PC-3 (cell line): ENCODE measurements at regions not wholly inside any gene's neighbourhood (a gene's known extent, or its start where the extent isn't known, plus 50 kb on each side); places are given as distances from the start of the nearest gene placed in this dataset.

ENCODE experiments used
- ATAC-seq: fragments of 200-7000 bp; cut with Tn5 transposase; 2 replicates; pipeline ENCODE4 v1.9.1; 2020; ENCODE audit warnings: mild to moderate bottlenecking, moderate library complexity
- BruUV-seq: library from RNA; stranded (reverse); fragments of 400-500 nt; replicated peaks from 2 replicates; lab custom pipeline; 2021; lab: Mats Ljungman, UMichigan
- CTCF ChIA-PET: fragments of 300-600 bp; sonication (Branson Sonifier 250); formaldehyde crosslinking; loops from one replicate; lab custom pipeline; 2022; ENCODE audit warnings: antibody characterized with exemption; lab: Charles Lee
- POLR2A ChIA-PET: fragments of 300-600 bp; sonication (Branson Sonifier 250); formaldehyde crosslinking; loops from one replicate; lab custom pipeline; 2022; ENCODE audit warnings: antibody characterized with exemption; ENCODE audit not compliant: unreplicated experiment; lab: Charles Lee
- DNase-seq: peaks from one replicate; pipeline ENCODE4 v3.0.0-alpha.2; 2015
- H2AFZ ChIP-seq: fragments of 300-600 bp; sonication (generic); 2 replicates; pipeline ENCODE4 v1.6.0; 2016; ENCODE audit warnings: antibody characterized with exemption, low read length
- H3F3A ChIP-seq: fragments of 300-600 bp; sonication (generic); one replicate; pipeline ENCODE4 v1.6.0; 2017; ENCODE audit warnings: antibody characterized with exemption, low read length, control low read depth, mild to moderate bottlenecking; ENCODE audit not compliant: unreplicated experiment
- H3K27ac ChIP-seq: fragments of 300-600 bp; sonication (generic); 2 replicates; pipeline ENCODE4 v1.5.1; 2016; ENCODE audit warnings: mild to moderate bottlenecking, low read length
- H3K27me3 ChIP-seq: fragments of 300-600 bp; sonication (generic); 2 replicates; pipeline ENCODE4 v1.6.1; 2016; ENCODE audit warnings: low read length, mixed read lengths
- H3K36me3 ChIP-seq: fragments of 300-600 bp; sonication (generic); 2 replicates; pipeline ENCODE4 v1.6.1; 2016; ENCODE audit warnings: low read depth, mixed run types, low read length, mixed read lengths
- H3K4me1 ChIP-seq: fragments of 300-600 bp; sonication (generic); 2 replicates; pipeline ENCODE4 v1.5.1; 2016; ENCODE audit warnings: low read length; ENCODE audit not compliant: insufficient read depth
- H3K4me2 ChIP-seq: fragments of 300-600 bp; sonication (generic); 2 replicates; pipeline ENCODE4 v1.6.0; 2016; ENCODE audit warnings: low read length
- H3K4me3 ChIP-seq: fragments of 300-600 bp; sonication (generic); 2 replicates; pipeline ENCODE4 v1.5.1; 2016; ENCODE audit warnings: mild to moderate bottlenecking, low read length, mixed read lengths
- H3K79me2 ChIP-seq: fragments of 300-600 bp; sonication (generic); 2 replicates; pipeline ENCODE4 v1.6.1; 2017; ENCODE audit warnings: low read length, mixed read lengths
- H3K9ac ChIP-seq: fragments of 300-600 bp; sonication (generic); 2 replicates; pipeline ENCODE4 v1.6.0; 2016; ENCODE audit warnings: mild to moderate bottlenecking, low read length
- H3K9me2 ChIP-seq: fragments of 300-600 bp; sonication (generic); replicated peaks from 2 replicates; pipeline ENCODE4 v1.6.1; 2016; ENCODE audit warnings: mixed run types, low read length, mixed read lengths
- H3K9me3 ChIP-seq: fragments of 300-600 bp; sonication (generic); 2 replicates; pipeline ENCODE4 v1.6.1; 2016; ENCODE audit warnings: low read length, mixed read lengths
- H4K20me1 ChIP-seq: fragments of 300-600 bp; sonication (generic); 2 replicates; pipeline ENCODE4 v1.6.1; 2016; ENCODE audit warnings: low read length, mixed read lengths
- EZH2 ChIP-seq: fragments of 300-600 bp; sonication (generic); IDR thresholded peaks from one replicate; pipeline ENCODE4 v1.6.1; 2017; ENCODE audit warnings: antibody characterized with exemption, mild to moderate bottlenecking, low read length; ENCODE audit not compliant: unreplicated experiment
- EZH2phosphoT487 ChIP-seq: fragments of 300-600 bp; sonication (generic); IDR thresholded peaks from 2 replicates; pipeline ENCODE4 v1.6.1; 2018; ENCODE audit warnings: mild to moderate bottlenecking, antibody characterized with exemption, low read length, borderline replicate concordance
- intact Hi-C: fragments of 100-400 bp; cut with micrococcal nuclease; formaldehyde crosslinking; loops from 2 replicates; pipeline ENCODE4 v1.9.0; 2023
- TF ChIP-seq, protein P1 (sequence below): fragments of 300-600 bp; sonication (generic); conservative IDR thresholded peaks from 2 replicates; pipeline ENCODE4 v1.5.1; 2017; ENCODE audit warnings: antibody characterized with exemption, low read depth, mild to moderate bottlenecking, low read length

DNA sequence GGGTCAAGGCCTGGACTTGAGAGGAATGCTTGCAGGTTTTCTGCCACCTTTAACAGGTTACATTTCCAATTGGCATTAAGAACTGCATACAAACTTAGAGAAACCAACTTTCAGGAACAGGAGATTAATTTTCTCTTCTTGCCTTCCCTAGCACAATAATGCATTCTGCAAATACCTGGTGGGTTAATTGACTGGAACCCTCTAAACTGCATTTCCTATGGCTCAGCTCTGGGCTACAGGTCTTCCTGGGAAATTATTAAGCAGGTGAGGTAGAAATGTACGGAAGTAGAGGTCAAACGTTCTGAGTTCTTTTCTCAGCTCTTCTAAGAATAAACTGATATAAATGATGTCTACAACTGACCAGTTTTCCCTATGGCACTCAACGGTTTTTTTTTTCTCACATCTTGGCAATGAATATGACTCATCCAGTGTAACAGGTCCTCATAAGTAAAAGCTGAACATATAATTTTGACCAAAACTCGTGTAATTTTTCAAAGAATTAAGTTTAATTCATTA, 144.9 kb upstream of the PELI2 start:
- BruUV-seq: no TSS peak
- H3K4me1 ChIP-seq: no peaks in the 10 kb centered on the region
- ATAC-seq (no peak), DNase-seq (no peak)
- H3K27ac ChIP-seq: no peak overlapping the region
- no peak overlapping the region for H3K4me3 ChIP-seq
- intact Hi-C loops: no loop called here
- H3K27me3 ChIP-seq: peaks cover 8% of the 10 kb centered on the region; the same call in 1 of the 2 replicates
- H3K9me3 ChIP-seq: no peaks in the 10 kb centered on the region
- CTCF ChIA-PET: interaction anchor here (0.6 kb wide), 1 partner anchor 54 kb away, joined by 3 read pairs; no protein-coding TSS in a partner anchor
- no peaks in the 10 kb centered on the region for H3K79me2 ChIP-seq
- no peaks in the 10 kb centered on the region for H3F3A ChIP-seq
- no peaks in the 10 kb centered on the region for H3K36me3 ChIP-seq
- no peaks in the 10 kb centered on the region for H3K9me2 ChIP-seq
- H2AFZ ChIP-seq: no peak overlapping the region
- POLR2A ChIA-PET: interaction anchor here (0.5 kb wide), 1 partner anchor 214 kb away, joined by 14 read pairs; no protein-coding TSS in a partner anchor
- no peak overlapping the region for H3K4me2 ChIP-seq
- H3K9ac ChIP-seq: no peak overlapping the region
- TF ChIP-seq EZH2phosphoT487 (no peak), EZH2 (no peak)
- TF ChIP-seq, protein P1, sequence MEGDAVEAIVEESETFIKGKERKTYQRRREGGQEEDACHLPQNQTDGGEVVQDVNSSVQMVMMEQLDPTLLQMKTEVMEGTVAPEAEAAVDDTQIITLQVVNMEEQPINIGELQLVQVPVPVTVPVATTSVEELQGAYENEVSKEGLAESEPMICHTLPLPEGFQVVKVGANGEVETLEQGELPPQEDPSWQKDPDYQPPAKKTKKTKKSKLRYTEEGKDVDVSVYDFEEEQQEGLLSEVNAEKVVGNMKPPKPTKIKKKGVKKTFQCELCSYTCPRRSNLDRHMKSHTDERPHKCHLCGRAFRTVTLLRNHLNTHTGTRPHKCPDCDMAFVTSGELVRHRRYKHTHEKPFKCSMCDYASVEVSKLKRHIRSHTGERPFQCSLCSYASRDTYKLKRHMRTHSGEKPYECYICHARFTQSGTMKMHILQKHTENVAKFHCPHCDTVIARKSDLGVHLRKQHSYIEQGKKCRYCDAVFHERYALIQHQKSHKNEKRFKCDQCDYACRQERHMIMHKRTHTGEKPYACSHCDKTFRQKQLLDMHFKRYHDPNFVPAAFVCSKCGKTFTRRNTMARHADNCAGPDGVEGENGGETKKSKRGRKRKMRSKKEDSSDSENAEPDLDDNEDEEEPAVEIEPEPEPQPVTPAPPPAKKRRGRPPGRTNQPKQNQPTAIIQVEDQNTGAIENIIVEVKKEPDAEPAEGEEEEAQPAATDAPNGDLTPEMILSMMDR: no peak
- no peaks in the 10 kb centered on the region for H4K20me1 ChIP-seq

DNA sequence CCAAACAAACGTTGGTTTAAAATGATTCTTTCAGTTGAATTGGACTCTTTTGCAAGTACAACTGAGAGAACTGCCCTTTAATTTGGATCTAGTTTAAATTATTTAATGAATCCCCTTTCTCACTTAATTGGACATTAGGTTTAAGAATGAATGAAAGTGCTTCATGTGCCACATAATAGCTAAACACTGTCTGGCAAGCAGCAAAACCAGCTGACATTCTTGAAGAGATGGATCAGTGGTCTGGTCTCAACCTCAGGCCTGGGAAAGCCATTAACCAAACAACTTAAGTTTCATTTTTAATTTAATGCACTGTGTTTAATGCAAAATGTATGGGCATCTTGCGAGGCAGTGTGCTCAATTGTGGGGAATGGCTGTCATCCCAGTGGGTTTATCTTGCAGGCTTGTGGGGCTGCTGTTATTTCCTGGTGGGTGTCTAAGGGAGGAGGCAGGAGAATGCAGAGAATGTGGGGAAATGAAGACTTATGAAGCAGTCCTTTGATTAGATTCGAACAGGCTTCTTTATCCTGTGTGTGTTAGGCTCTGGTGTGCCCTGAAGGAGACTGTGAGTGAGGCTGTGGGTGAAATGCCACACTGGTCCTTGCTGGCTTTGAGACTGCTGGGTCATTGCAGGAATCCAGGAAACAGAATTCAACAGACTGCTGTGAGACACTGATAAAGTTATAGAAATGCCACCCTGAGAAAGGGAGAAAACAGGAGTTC, 144.1 kb upstream of the PELI2 start:
- Histone ChIP-seq H3K4me1 (no peaks in the 10 kb centered on the region), H3K27ac (no peak overlapping the region), H3K9ac (no peak overlapping the region), H3K36me3 (no peaks in the 10 kb centered on the region), H3K4me3 (no peak overlapping the region), H2AFZ (no peak overlapping the region), H3K9me3 (no peaks in the 10 kb centered on the region), H3K27me3 (peaks cover 4% of the 10 kb centered on the region; the same call in 1 of the 2 replicates), H3K4me2 (no peak overlapping the region), H4K20me1 (no peaks in the 10 kb centered on the region), H3K79me2 (no peaks in the 10 kb centered on the region), H3K9me2 (no peaks in the 10 kb centered on the region), H3F3A (no peaks in the 10 kb centered on the region)
- intact Hi-C loops: no loop called here
- TF ChIP-seq EZH2phosphoT487: no peak
- no peak for TF ChIP-seq EZH2
- TF ChIP-seq, protein P1: no peak
- ChIA-PET POLR2A (no interaction called here), CTCF (interaction anchor here (0.6 kb wide), 1 partner anchor 53 kb away, joined by 3 read pairs; no protein-coding TSS in a partner anchor)
- no peak for DNase-seq
- BruUV-seq: no TSS peak
- no peak for ATAC-seq
